Testis (tissue), 2 donors: ENCODE measurements at regions not wholly inside any gene's neighbourhood (a gene's known extent, or its start where the extent isn't known, plus 50 kb on each side); places are given as distances from the start of the nearest gene placed in this dataset.

Experiments
- DNase-seq: peaks from one replicate; pipeline ENCODE4 v3.0.0-alpha.2; 2019
- H3K27ac ChIP-seq, 2 donors: fragments of 200-600 bp; sonication (generic); one replicate each; pipeline ENCODE4 v1.5.1; 2019
- H3K27me3 ChIP-seq: fragments of 200-600 bp; sonication (generic); one replicate; pipeline ENCODE4 v1.5.1; 2019
- H3K36me3 ChIP-seq: fragments of 200-600 bp; sonication (generic); one replicate; pipeline ENCODE4 v1.5.1; 2017; ENCODE audit warnings: low read depth; ENCODE audit errors: missing control alignments
- H3K4me1 ChIP-seq: fragments of 200-600 bp; sonication (generic); one replicate; pipeline ENCODE4 v1.5.1; 2019
- H3K4me3 ChIP-seq, 2 donors: fragments of 200-600 bp; sonication (generic); one replicate each; pipeline ENCODE4 v1.5.1; 2017 to 2019
- H3K9me3 ChIP-seq: fragments of 200-600 bp; sonication (generic); one replicate; pipeline ENCODE4 v1.5.1; 2017
- CTCF ChIP-seq, 3 experiments: fragments of 450-650 bp in 2 of 3; fragments of 200-600 bp in 1 of 3; sonication (generic) in 1 of 3; IDR thresholded peaks; one replicate each; pipeline ENCODE4 v1.5.1; 2016 to 2019; ENCODE audit warnings: antibody characterized with exemption in 3 of 3, mild to moderate bottlenecking in 2 of 3, moderate library complexity in 1 of 3
- POLR2A ChIP-seq: fragments of 450-650 bp; IDR thresholded peaks from one replicate; pipeline ENCODE4 v1.6.1; 2017; ENCODE audit warnings: antibody characterized with exemption, mild to moderate bottlenecking, moderate library complexity
- WGBS, 2 donors: methylation state at CpG; one replicate each; pipeline ENCODE4 v1.1.5; 2018; 5-methylcytosine and 5-hydroxymethylcytosine counted together
- intact Hi-C: fragments of 100-400 bp; cut with DNase I; formaldehyde crosslinking; loops from one replicate; pipeline ENCODE4 v1.15.1; 2023; ENCODE audit warnings: low total_unique reads

- 31 to 36% methylated on average over 5 of the region's 5 CpGs for WGBS, 2 donors
- Histone ChIP-seq H3K9me3 (no peaks in the 10 kb centered on the region), H3K4me3 (no peak overlapping the region), H3K4me1 (no peaks in the 10 kb centered on the region), H3K27ac (no peak overlapping the region), H3K36me3 (no peaks in the 10 kb centered on the region), H3K27me3 (no peaks in the 10 kb centered on the region)
- DNase-seq: no peak
- TF ChIP-seq POLR2A: no peak
- TF ChIP-seq CTCF (IDR thresholded peaks at IDR 0.05): no peak
- intact Hi-C loops: no loop called here
Observed at GRCh38 chrX:153244767-153245166, 65.7 kb downstream of the MAGEA1 start.

GRCh38 chrX:153238361-153238760 is 59.3 kb downstream of the MAGEA1 start:
- 88 to 89% methylated on average over 2 of the region's 2 CpGs for WGBS, 2 donors

More at GRCh38 chrX:153238361-153238760, 59.3 kb downstream of the MAGEA1 start:
- Histone ChIP-seq H3K27me3 (no peaks in the 10 kb centered on the region), H3K4me1 (no peaks in the 10 kb centered on the region), H3K9me3 (no peaks in the 10 kb centered on the region), H3K36me3 (no peaks in the 10 kb centered on the region), H3K27ac (no peak overlapping the region), H3K4me3 (no peak overlapping the region)
- intact Hi-C loops: no loop called here
- no peak for DNase-seq
- TF ChIP-seq POLR2A (no peak), CTCF (IDR thresholded peaks at IDR 0.05) (no peak)
